B cell (primary cell): ENCODE measurements at regions not wholly inside any gene's neighbourhood (a gene's known extent, or its start where the extent isn't known, plus 50 kb on each side); places are given as distances from the start of the nearest gene placed in this dataset.
"Not testable (repeated sequence)": the region's sequence is repeated elsewhere in the genome, so short reads cannot be mapped to it uniquely, and the experiment has no call there.

ENCODE experiments used
- ATAC-seq: fragments of 200-7000 bp; cut with Tn5 transposase; one replicate; pipeline ENCODE4 v1.10.0; 2021; ENCODE audit warnings: low read depth, mild to moderate bottlenecking, moderate number of reproducible peaks, moderate library complexity
- CTCF ChIA-PET: fragments of 350-600 bp; sonication (Branson Sonifier 250); formaldehyde crosslinking; loops from one replicate; lab custom pipeline; 2021; ENCODE audit warnings: antibody characterized with exemption, inconsistent platforms; lab: Charles Lee
- POLR2A ChIA-PET: fragments of 350-600 bp; sonication (Branson Sonifier 250); formaldehyde crosslinking; loops from one replicate; lab custom pipeline; 2021; ENCODE audit warnings: antibody characterized with exemption; lab: Charles Lee
- DNase-seq: peaks from one replicate; pipeline ENCODE4 v3.0.0; 2013
- H2AFZ ChIP-seq: 2 replicates; pipeline ENCODE4 v1.6.1; 2012; ENCODE audit warnings: mild to moderate bottlenecking, low read depth, low read length; ENCODE audit not compliant: insufficient read depth, poor library complexity, severe bottlenecking
- H3K27ac ChIP-seq, 2 donors: 1 replicate in 1 of 2; 2 replicates in 1 of 2; pipeline ENCODE4 v1.5.1; 2012 to 2013; ENCODE audit warnings: low read length in 2 of 2, mild to moderate bottlenecking in 2 of 2, moderate library complexity in 1 of 2
- H3K27me3 ChIP-seq, 4 experiments: fragments of 200-600 bp in 1 of 4; sonication (generic) in 1 of 4; replicated peaks in 1 of 4; 1 replicate in 2 of 4; 2 replicates in 2 of 4; pipeline versions ENCODE4 v1.6.1 to v1.7.0; 2013 to 2016; ENCODE audit warnings: low read length in 3 of 4, mild to moderate bottlenecking in 2 of 4, mixed read lengths in 1 of 4, moderate library complexity in 1 of 4; ENCODE audit not compliant: insufficient read depth in 4 of 4, control insufficient read depth in 3 of 4; ENCODE audit errors: control extremely low read depth in 1 of 4
- H3K36me3 ChIP-seq, 2 experiments: replicated peaks in 1 of 2; 1 replicate in 1 of 2; 2 replicates in 1 of 2; pipeline versions ENCODE4 v1.6.1 to v1.7.1; 2013; ENCODE audit warnings: low read length in 1 of 2; ENCODE audit not compliant: insufficient read depth in 2 of 2, control insufficient read depth in 1 of 2; ENCODE audit errors: control extremely low read depth in 1 of 2, extremely low read depth in 1 of 2
- H3K4me1 ChIP-seq, 2 donors: fragments of 200-600 bp in 1 of 2; sonication (generic) in 1 of 2; 1 replicate in 1 of 2; 2 replicates in 1 of 2; pipeline versions ENCODE4 v1.5.1 to v1.6.1; 2013 to 2017; ENCODE audit warnings: low read length in 2 of 2; ENCODE audit not compliant: control insufficient read depth in 2 of 2, insufficient read depth in 2 of 2
- H3K4me2 ChIP-seq: replicated peaks from 2 replicates; pipeline ENCODE3; 2012; ENCODE audit warnings: mild to moderate bottlenecking, low read depth, low read length; ENCODE audit not compliant: poor library complexity, severe bottlenecking
- H3K4me3 ChIP-seq, 5 experiments: fragments of 200-600 bp in 1 of 5; sonication (generic) in 1 of 5; 1 replicate in 3 of 5; 2 replicates in 2 of 5; pipeline versions ENCODE4 v1.5.1 to v1.7.0; 2011 to 2016; ENCODE audit warnings: low read length in 4 of 5, mild to moderate bottlenecking in 4 of 5, low read depth in 2 of 5, control low read depth in 1 of 5, moderate library complexity in 1 of 5; ENCODE audit not compliant: insufficient read depth in 1 of 5; ENCODE audit errors: control extremely low read depth in 1 of 5, extremely low read depth in 1 of 5
- H3K79me2 ChIP-seq: fragments of 200-600 bp; sonication (generic); one replicate; pipeline ENCODE4 v1.6.0; 2016; ENCODE audit warnings: low read length; ENCODE audit not compliant: control insufficient read depth, insufficient read depth
- H3K9ac ChIP-seq: fragments of 200-600 bp; sonication (generic); 2 replicates; pipeline ENCODE4 v1.6.1; 2017; ENCODE audit warnings: mild to moderate bottlenecking, low read length, moderate library complexity
- H3K9me3 ChIP-seq, 3 donors: one replicate each; pipeline versions ENCODE4 v1.6.1 to v1.7.1; 2013; ENCODE audit warnings: low read length in 2 of 3; ENCODE audit not compliant: control insufficient read depth in 2 of 3, insufficient read depth in 1 of 3; ENCODE audit errors: control extremely low read depth in 1 of 3
- H4K20me1 ChIP-seq: 2 replicates; pipeline ENCODE4 v1.6.0; 2012; ENCODE audit warnings: mild to moderate bottlenecking, low read length; ENCODE audit not compliant: insufficient read depth, control insufficient read depth, poor library complexity, severe bottlenecking
- H3K27ac Mint-ChIP-seq: one replicate; pipeline ENCODE4 v1.8.0; 2021; ENCODE audit warnings: mixed read lengths
- H3K27me3 Mint-ChIP-seq: one replicate; pipeline ENCODE4 v1.8.0; 2021; ENCODE audit warnings: mixed read lengths
- H3K4me1 Mint-ChIP-seq: one replicate; pipeline ENCODE4 v1.8.0; 2021; ENCODE audit warnings: mixed read lengths
- H3K4me3 Mint-ChIP-seq: one replicate; pipeline ENCODE4 v1.8.0; 2021; ENCODE audit warnings: mixed read lengths
- H3K9me3 Mint-ChIP-seq: one replicate; pipeline ENCODE4 v1.8.0; 2022; ENCODE audit warnings: mixed read lengths; ENCODE audit not compliant: insufficient read depth
- CTCF ChIP-seq: fragments of 200-600 bp; IDR thresholded peaks from one replicate; pipeline ENCODE4 v1.8.0; 2022; ENCODE audit warnings: antibody characterized with exemption, mild to moderate bottlenecking
- EZH2 ChIP-seq: IDR thresholded peaks from 2 replicates; pipeline ENCODE4 v1.6.1; 2012; ENCODE audit warnings: borderline replicate concordance, low read depth, mild to moderate bottlenecking, moderate library complexity, low read length; ENCODE audit not compliant: insufficient read depth, poor library complexity, severe bottlenecking
- WGBS: methylation state at CpG from one replicate; pipeline ENCODE4 v1.1.5; 2013; ENCODE audit warnings: missing lambda C conversion rate; ENCODE audit not compliant: insufficient coverage; 5-methylcytosine and 5-hydroxymethylcytosine counted together
- intact Hi-C: fragments of 100-400 bp; cut with micrococcal nuclease; formaldehyde crosslinking; loops from one replicate; pipeline ENCODE4 v1.10.0; 2022

- intact Hi-C loops, result loop anchor here (5.0 kb wide), 1 partner anchor 57 kb away; no protein-coding TSS in a partner anchor
- H3K4me2 ChIP-seq, result no peak overlapping the region
- no peak overlapping the region for H3K27ac Mint-ChIP-seq
- no peaks in the 10 kb centered on the region for H3K27me3 Mint-ChIP-seq
- H3K4me3 ChIP-seq, result no peak overlapping the region
- H3K4me3 Mint-ChIP-seq, result no peak overlapping the region
- CTCF ChIA-PET, result interaction anchor here (1.0 to 1.7 kb wide), 2 partner anchors 67 to 95 kb away, joined by 3 to 5 read pairs; no protein-coding TSS in a partner anchor
- H3K79me2 ChIP-seq, result no peaks in the 10 kb centered on the region
- no peak overlapping the region for H2AFZ ChIP-seq
- POLR2A ChIA-PET, result interaction anchor here (0.8 kb wide), 1 partner anchor 58 kb away, joined by 3 read pairs; no protein-coding TSS in a partner anchor
- ATAC-seq, result no peak
- H3K27me3 ChIP-seq, result no peaks in the 10 kb centered on the region
- H3K27ac ChIP-seq, result no peak overlapping the region
- DNase-seq, result no peak
- H3K36me3 ChIP-seq, result no peaks in the 10 kb centered on the region
- H3K4me1 Mint-ChIP-seq, result peaks cover 22% of the 10 kb centered on the region
- peaks cover 8 to 14% of the 10 kb centered on the region in 2 donors for H3K4me1 ChIP-seq
- TF ChIP-seq EZH2 (no peak), CTCF (no peak)
- no peaks in the 10 kb centered on the region for H3K9me3 ChIP-seq
- no peaks in the 10 kb centered on the region for H3K9me3 Mint-ChIP-seq
- H3K9ac ChIP-seq, result no peak overlapping the region
- no peaks in the 10 kb centered on the region for H4K20me1 ChIP-seq
Measured at GRCh38 chr2:136314240-136314639, 196.3 kb upstream of the CXCR4 start.

GRCh38 chr2:136312568-136312967 lies 194.6 kb upstream of the CXCR4 start:
- DNase-seq, H3K9me3 Mint-ChIP-seq, H3K9me3 ChIP-seq, H3K4me3 ChIP-seq, CTCF ChIA-PET, H3K4me2 ChIP-seq, H2AFZ ChIP-seq, H4K20me1 ChIP-seq, H3K27me3 ChIP-seq, H3K27ac Mint-ChIP-seq, H3K27me3 Mint-ChIP-seq, H3K27ac ChIP-seq, H3K79me2 ChIP-seq, H3K36me3 ChIP-seq, H3K9ac ChIP-seq, ATAC-seq, H3K4me3 Mint-ChIP-seq: not testable (repeated sequence)
- H3K4me1 Mint-ChIP-seq, result peaks cover 19% of the 10 kb centered on the region
- intact Hi-C loops, result loop anchor here (5.0 kb wide), 1 partner anchor 55 kb away; no protein-coding TSS in a partner anchor
- H3K4me1 ChIP-seq, result peaks cover 8 to 11% of the 10 kb centered on the region in 2 donors
- POLR2A ChIA-PET, result interaction anchor here (0.6 kb wide), 1 partner anchor 150 kb away, joined by 3 read pairs; no protein-coding TSS in a partner anchor
- WGBS, result no CpG with 5 or more reads among the region's 1 CpG
